ENCODE measurements at regions not wholly inside any gene's neighbourhood (a gene's known extent, or its start where the extent isn't known, plus 50 kb on each side); places are given as distances from the start of the nearest gene placed in this dataset.
"Not testable (repeated sequence)": the region's sequence is repeated elsewhere in the genome, so short reads cannot be mapped to it uniquely, and the experiment has no call there.

DNA sequence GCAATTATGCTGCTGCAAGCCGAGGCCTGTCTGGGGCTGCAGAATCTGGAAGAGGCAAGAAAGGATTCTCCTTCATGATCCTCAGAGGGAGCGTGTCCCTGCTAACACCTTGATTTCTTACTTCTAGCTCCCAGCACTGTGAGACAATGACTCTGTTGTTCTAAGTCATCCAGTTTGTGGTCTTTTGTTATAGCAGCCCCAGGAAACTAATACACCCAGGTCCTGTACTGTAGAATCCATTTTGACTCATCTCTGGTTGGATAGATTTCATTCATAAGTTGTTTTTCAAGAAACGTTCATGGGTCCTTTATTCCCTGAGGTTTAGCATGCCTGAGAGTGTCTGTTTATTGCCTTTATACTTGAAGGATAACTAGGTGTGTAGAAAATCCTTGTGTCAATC is 112.7 kb downstream of the TMEM17 start:
- DNase-seq (ENCODE audit: low read depth), result no peak
- TF ChIP-seq, protein P1, sequence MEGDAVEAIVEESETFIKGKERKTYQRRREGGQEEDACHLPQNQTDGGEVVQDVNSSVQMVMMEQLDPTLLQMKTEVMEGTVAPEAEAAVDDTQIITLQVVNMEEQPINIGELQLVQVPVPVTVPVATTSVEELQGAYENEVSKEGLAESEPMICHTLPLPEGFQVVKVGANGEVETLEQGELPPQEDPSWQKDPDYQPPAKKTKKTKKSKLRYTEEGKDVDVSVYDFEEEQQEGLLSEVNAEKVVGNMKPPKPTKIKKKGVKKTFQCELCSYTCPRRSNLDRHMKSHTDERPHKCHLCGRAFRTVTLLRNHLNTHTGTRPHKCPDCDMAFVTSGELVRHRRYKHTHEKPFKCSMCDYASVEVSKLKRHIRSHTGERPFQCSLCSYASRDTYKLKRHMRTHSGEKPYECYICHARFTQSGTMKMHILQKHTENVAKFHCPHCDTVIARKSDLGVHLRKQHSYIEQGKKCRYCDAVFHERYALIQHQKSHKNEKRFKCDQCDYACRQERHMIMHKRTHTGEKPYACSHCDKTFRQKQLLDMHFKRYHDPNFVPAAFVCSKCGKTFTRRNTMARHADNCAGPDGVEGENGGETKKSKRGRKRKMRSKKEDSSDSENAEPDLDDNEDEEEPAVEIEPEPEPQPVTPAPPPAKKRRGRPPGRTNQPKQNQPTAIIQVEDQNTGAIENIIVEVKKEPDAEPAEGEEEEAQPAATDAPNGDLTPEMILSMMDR (IDR thresholded peaks at IDR 0.05; ENCODE audit: insufficient read depth, low read length), result no peak
- no peak overlapping the region for H3K4me3 ChIP-seq (ENCODE audit: low read depth, low read length)

DNA sequence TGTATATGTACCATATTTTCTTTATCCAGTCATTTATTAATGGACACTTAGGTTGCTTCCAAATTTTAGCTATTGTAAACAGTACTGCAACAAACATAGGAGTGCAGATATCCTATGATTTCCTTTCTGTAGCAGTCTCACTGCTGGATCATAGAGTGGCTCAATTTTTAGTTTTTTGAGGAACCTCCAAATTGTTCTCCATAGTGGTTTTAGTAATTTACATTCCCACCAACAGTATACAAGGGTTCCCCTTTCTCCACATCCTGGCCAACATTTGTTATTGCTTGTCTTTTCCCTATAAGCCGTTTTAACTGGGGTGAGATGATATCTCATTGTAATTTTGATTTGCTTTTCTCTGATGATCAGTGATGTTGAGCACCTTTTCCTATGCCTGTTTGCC is 114.3 kb downstream of the TMEM17 start:
- TF ChIP-seq, protein P1 (IDR thresholded peaks at IDR 0.05; ENCODE audit: insufficient read depth, low read length), result no peak
- DNase-seq (ENCODE audit: low read depth), result no peak
- no peak overlapping the region for H3K4me3 ChIP-seq (ENCODE audit: low read depth, low read length)

DNA sequence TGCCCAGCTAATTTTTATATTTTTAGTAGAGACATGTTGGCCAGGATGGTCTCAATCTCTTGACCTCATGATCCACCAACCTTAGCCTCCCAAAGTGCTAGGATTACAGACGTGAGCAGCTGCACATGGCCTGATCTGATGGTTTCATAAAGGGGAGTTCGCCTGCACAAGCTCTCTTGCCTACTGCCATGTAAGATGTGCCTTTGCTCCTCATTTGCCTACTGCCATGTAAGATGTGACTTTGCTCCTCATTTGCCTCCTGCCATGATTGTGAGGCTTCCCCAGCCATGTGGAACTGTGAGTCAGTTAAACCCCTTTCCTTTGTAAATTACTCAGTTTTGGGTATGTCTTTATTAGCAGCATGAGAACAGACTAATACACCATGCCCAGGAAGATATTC is 119.6 kb downstream of the TMEM17 start:
- H3K4me3 ChIP-seq (ENCODE audit: low read depth, low read length); DNase-seq (ENCODE audit: low read depth): not testable (repeated sequence)

DNA sequence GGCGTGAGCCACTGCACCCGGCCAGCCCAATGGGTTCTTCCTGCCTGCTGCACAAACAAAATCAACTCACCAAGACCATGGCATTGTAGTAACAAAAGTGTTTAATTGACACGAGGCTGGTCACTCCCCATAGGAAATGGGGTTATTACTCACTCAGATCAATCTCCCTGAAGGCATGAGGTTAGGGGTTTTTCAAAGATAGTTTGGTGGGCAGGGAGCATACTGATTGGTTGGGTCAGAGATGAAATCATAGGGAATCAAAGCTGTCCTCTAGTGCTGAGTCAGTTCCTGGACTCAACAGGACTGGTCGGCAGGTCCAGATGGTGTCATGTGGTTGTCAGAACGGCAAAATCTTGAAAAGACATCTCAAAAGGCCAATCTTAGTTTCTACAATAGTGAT is 122.1 kb downstream of the TMEM17 start:
- TF ChIP-seq, protein P1 (IDR thresholded peaks at IDR 0.05; ENCODE audit: insufficient read depth, low read length), result no peak
- H3K4me3 ChIP-seq (ENCODE audit: low read depth, low read length), result no peak overlapping the region
- no peak for DNase-seq (ENCODE audit: low read depth)

DNA sequence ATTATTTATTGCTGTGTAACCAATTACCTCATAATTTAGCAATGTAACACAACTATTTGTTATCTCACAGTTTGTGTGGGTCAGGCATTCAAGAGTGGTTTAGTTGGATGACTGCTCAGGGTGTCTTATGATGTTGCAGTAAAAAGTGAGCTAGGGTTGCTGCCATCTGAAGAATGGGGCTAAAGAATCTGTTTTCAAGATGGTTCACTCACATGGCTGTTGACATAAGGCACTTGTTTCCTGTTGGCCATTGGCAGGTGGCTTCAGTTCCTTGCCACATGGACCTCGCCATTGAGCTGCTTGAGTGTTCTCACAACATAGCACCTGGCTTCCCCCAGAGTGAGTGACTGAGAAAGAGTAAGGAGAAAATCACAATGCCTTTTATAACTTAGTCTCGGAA is 123.2 kb downstream of the TMEM17 start:
- no peak overlapping the region for H3K4me3 ChIP-seq (ENCODE audit: low read depth, low read length)
- peak; percentile 4 for DNase-seq (ENCODE audit: low read depth)
- TF ChIP-seq, protein P1 (IDR thresholded peaks at IDR 0.05; ENCODE audit: insufficient read depth, low read length), result no peak

DNA sequence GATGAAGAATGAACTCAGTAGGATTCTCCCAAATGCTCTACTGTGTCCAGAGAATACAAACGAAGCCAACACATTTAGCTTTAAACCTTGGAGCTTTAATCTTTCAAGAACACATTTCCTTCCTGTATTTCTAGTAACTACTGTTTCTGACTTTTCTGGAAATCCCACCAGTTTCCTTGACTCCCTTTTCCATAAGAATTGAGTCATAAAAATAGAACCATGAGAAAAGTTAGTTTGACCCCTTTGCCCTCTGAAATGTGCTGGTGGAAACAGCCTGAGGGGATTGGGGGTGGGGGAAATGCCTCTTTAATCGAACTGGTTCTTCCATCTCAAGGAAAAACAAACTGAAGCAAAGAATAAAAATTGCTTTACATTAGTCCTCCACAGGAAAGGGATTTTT is 123.9 kb downstream of the TMEM17 start:
- TF ChIP-seq, protein P1 (IDR thresholded peaks at IDR 0.05; ENCODE audit: insufficient read depth, low read length), result no peak
- no peak for DNase-seq (ENCODE audit: low read depth)
- H3K4me3 ChIP-seq (ENCODE audit: low read depth, low read length), result no peak overlapping the region

DNA sequence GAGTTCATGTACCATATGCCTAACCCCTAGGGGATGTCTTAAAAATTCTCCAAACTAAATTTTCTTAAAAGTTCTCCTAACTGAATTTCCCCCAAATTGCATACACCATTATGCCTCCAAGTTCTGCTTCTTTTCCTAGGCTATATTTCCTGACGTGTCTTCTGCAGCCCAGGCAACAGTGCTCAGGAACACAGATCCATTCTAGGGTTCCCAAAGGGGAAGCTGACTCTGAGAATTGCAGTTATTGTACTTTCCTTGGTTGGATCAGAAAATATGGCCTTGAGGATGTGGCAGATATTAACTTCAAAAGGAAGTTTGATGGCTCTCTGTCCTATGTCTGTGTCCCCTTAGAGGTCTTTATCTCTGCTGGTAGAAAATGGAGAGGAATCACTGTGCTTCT is 124.3 kb downstream of the TMEM17 start:
- H3K4me3 ChIP-seq (ENCODE audit: low read depth, low read length), result no peak overlapping the region
- DNase-seq (ENCODE audit: low read depth), result no peak
- TF ChIP-seq, protein P1 (IDR thresholded peaks at IDR 0.05; ENCODE audit: insufficient read depth, low read length), result no peak

Measured in fibroblast of the aortic adventitia (primary cell).